ENCODE measurements at regions not wholly inside any gene's neighbourhood (a gene's known extent, or its start where the extent isn't known, plus 50 kb on each side); places are given as distances from the start of the nearest gene placed in this dataset.

DNA sequence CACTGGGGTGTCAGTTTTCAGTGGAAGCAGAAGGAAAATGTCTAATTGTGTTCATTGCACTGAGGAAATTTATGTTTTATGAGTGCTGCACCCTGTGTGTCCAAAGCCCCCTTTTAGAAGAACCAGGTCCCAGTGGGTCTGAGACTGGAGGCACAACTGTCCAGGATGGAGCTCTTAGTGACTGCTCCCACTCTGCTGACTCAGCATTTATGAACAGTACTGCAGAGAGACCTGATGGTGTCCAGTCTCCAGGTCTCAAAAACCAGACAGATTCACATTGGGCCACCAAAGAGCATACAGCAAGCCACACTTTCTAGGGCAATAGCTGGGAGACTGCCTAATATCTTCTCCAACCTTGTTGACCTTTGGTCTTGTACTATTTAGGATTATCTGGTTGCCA lies 321.9 kb downstream of the CBLN1 start:
- TF ChIP-seq, protein P1, sequence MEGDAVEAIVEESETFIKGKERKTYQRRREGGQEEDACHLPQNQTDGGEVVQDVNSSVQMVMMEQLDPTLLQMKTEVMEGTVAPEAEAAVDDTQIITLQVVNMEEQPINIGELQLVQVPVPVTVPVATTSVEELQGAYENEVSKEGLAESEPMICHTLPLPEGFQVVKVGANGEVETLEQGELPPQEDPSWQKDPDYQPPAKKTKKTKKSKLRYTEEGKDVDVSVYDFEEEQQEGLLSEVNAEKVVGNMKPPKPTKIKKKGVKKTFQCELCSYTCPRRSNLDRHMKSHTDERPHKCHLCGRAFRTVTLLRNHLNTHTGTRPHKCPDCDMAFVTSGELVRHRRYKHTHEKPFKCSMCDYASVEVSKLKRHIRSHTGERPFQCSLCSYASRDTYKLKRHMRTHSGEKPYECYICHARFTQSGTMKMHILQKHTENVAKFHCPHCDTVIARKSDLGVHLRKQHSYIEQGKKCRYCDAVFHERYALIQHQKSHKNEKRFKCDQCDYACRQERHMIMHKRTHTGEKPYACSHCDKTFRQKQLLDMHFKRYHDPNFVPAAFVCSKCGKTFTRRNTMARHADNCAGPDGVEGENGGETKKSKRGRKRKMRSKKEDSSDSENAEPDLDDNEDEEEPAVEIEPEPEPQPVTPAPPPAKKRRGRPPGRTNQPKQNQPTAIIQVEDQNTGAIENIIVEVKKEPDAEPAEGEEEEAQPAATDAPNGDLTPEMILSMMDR (IDR thresholded peaks at IDR 0.05; ENCODE audit: poor library complexity) = no peak
- TF ChIP-seq EZH2phosphoT487 (IDR thresholded peaks at IDR 0.05; ENCODE audit: low read depth, severe bottlenecking, unreplicated experiment) = no peak
- no peak for TF ChIP-seq EZH2 (IDR thresholded peaks at IDR 0.05; ENCODE audit: borderline replicate concordance)

Data from hepatocyte (in vitro differentiated cells).